CD14-positive monocyte (primary cell): ENCODE measurements at regions not wholly inside any gene's neighbourhood (a gene's known extent, or its start where the extent isn't known, plus 50 kb on each side); places are given as distances from the start of the nearest gene placed in this dataset.

Experiments
- DNase-seq, 3 donors: peaks; one replicate each; pipeline ENCODE4 v3.0.0-alpha.2; 2011 to 2022
- H2AFZ ChIP-seq: 2 replicates; pipeline ENCODE4 v1.6.0; 2012; ENCODE audit warnings: mild to moderate bottlenecking, low read depth, low read length, inconsistent platforms; ENCODE audit not compliant: insufficient read depth, poor library complexity, severe bottlenecking
- H3K27ac ChIP-seq, 2 donors: 1 replicate in 1 of 2; 2 replicates in 1 of 2; pipeline ENCODE4 v1.5.1; 2012 to 2013; ENCODE audit warnings: low read length in 2 of 2, control low read depth in 1 of 2, inconsistent platforms in 1 of 2, low read depth in 1 of 2, mild to moderate bottlenecking in 1 of 2
- H3K27me3 ChIP-seq, 2 donors: one replicate each; pipeline versions ENCODE4 v1.6.0 to v1.6.1; 2011 to 2013; ENCODE audit warnings: low read length in 2 of 2; ENCODE audit not compliant: control insufficient read depth in 2 of 2, insufficient read depth in 2 of 2
- H3K36me3 ChIP-seq, 2 donors: replicated peaks in 1 of 2; 1 replicate in 1 of 2; 2 replicates in 1 of 2; pipeline versions ENCODE4 v1.5.1 to v1.6.1; 2012 to 2013; ENCODE audit warnings: low read length in 2 of 2, control low read depth in 1 of 2, inconsistent platforms in 1 of 2, mild to moderate bottlenecking in 1 of 2; ENCODE audit not compliant: insufficient read depth in 2 of 2, control insufficient read depth in 1 of 2
- H3K4me1 ChIP-seq, 2 donors: 1 replicate in 1 of 2; 2 replicates in 1 of 2; pipeline versions ENCODE4 v1.5.1 to v1.6.1; 2012 to 2013; ENCODE audit warnings: low read length in 2 of 2, control low read depth in 1 of 2, inconsistent platforms in 1 of 2, mild to moderate bottlenecking in 1 of 2, moderate library complexity in 1 of 2; ENCODE audit not compliant: insufficient read depth in 2 of 2, control insufficient read depth in 1 of 2
- H3K4me2 ChIP-seq: replicated peaks from 2 replicates; pipeline ENCODE3; 2012; ENCODE audit warnings: low read length, moderate library complexity, mild to moderate bottlenecking; ENCODE audit not compliant: poor library complexity, severe bottlenecking; ENCODE audit errors: extremely low read depth
- H3K4me3 ChIP-seq, 3 experiments: fragments of 200-600 bp in 1 of 3; sonication (generic) in 1 of 3; replicated peaks in 1 of 3; 1 replicate in 2 of 3; 2 replicates in 1 of 3; pipeline ENCODE4 v1.5.1; 2011 to 2013; ENCODE audit warnings: low read length in 3 of 3, mild to moderate bottlenecking in 3 of 3, control low read depth in 2 of 3, low read depth in 2 of 3, inconsistent platforms in 1 of 3, moderate library complexity in 1 of 3
- H3K79me2 ChIP-seq: 2 replicates; pipeline ENCODE4 v1.6.0; 2012; ENCODE audit warnings: mild to moderate bottlenecking, control low read depth, inconsistent platforms, low read length, moderate library complexity; ENCODE audit not compliant: insufficient read depth
- H3K9ac ChIP-seq: 2 replicates; pipeline ENCODE4 v1.6.0; 2017; ENCODE audit warnings: low read length, mild to moderate bottlenecking; ENCODE audit not compliant: insufficient read depth, poor library complexity, severe bottlenecking
- H3K9me3 ChIP-seq, 2 donors: replicated peaks in 1 of 2; 1 replicate in 1 of 2; 2 replicates in 1 of 2; pipeline versions ENCODE4 v1.5.1 to v1.6.1; 2012 to 2013; ENCODE audit warnings: low read length in 2 of 2, control low read depth in 1 of 2; ENCODE audit not compliant: control insufficient read depth in 1 of 2, insufficient read depth in 1 of 2
- H4K20me1 ChIP-seq: 2 replicates; pipeline ENCODE4 v1.6.0; 2012; ENCODE audit warnings: mild to moderate bottlenecking, low read length, control low read depth, moderate library complexity; ENCODE audit not compliant: insufficient read depth
- H3K27ac Mint-ChIP-seq, 7 donors: one replicate each; pipeline ENCODE4 v1.8.0; 2020; ENCODE audit warnings: mild to moderate bottlenecking in 7 of 7, mixed read lengths in 7 of 7, moderate library complexity in 6 of 7, inconsistent platforms in 2 of 7
- H3K27me3 Mint-ChIP-seq, 3 donors: one replicate each; pipeline ENCODE4 v1.8.0; 2021 to 2022; ENCODE audit warnings: low read depth in 3 of 3, mild to moderate bottlenecking in 3 of 3, mixed read lengths in 3 of 3, moderate library complexity in 3 of 3, inconsistent platforms in 1 of 3
- H3K36me3 Mint-ChIP-seq, 2 donors: one replicate each; pipeline ENCODE4 v1.8.0; 2020; ENCODE audit warnings: mixed read lengths in 2 of 2, inconsistent platforms in 1 of 2, mild to moderate bottlenecking in 1 of 2
- H3K4me1 Mint-ChIP-seq: one replicate; pipeline ENCODE4 v1.8.0; 2020; ENCODE audit warnings: mild to moderate bottlenecking, mixed read lengths
- H3K4me3 Mint-ChIP-seq, 2 donors: one replicate each; pipeline ENCODE4 v1.8.0; 2020; ENCODE audit warnings: mild to moderate bottlenecking in 2 of 2, mixed read lengths in 2 of 2, moderate library complexity in 1 of 2
- H3K9me3 Mint-ChIP-seq, 7 donors: one replicate each; pipeline ENCODE4 v1.8.0; 2020 to 2022; ENCODE audit warnings: mixed read lengths in 7 of 7, mild to moderate bottlenecking in 6 of 7, moderate library complexity in 6 of 7, inconsistent platforms in 2 of 7
- CTCF ChIP-seq: fragments of 200-600 bp; IDR thresholded peaks from one replicate; pipeline ENCODE4 v1.8.0; 2022; ENCODE audit warnings: antibody characterized with exemption, mild to moderate bottlenecking
- whole genome bisulfite sequencing: methylation state at CpG from one replicate; pipeline ENCODE4 v1.1.5; 2013; ENCODE audit warnings: missing lambda C conversion rate; ENCODE audit not compliant: insufficient coverage; 5-methylcytosine and 5-hydroxymethylcytosine counted together
- intact Hi-C, 2 donors: fragments of 100-400 bp; cut with micrococcal nuclease; formaldehyde crosslinking; loops; one replicate each; pipeline versions ENCODE4 v1.15.0 to v1.15.1; 2023

- H3K27ac Mint-ChIP-seq: no peak overlapping the region
- H4K20me1 ChIP-seq: no peaks in the 10 kb centered on the region
- H3K27me3 ChIP-seq: no peaks in the 10 kb centered on the region
- H3K36me3 Mint-ChIP-seq: no peaks in the 10 kb centered on the region
- H3K9ac ChIP-seq: no peak overlapping the region
- no peak overlapping the region for H3K27ac ChIP-seq
- H3K27me3 Mint-ChIP-seq: no peaks in the 10 kb centered on the region
- H2AFZ ChIP-seq: no peak overlapping the region
- DNase-seq: no peak
- H3K4me3 ChIP-seq: no peak overlapping the region
- no peaks in the 10 kb centered on the region for H3K4me1 ChIP-seq
- no CpG with 5 or more reads among the region's 2 CpGs for WGBS
- no peaks in the 10 kb centered on the region for H3K36me3 ChIP-seq
- H3K9me3 ChIP-seq: peaks cover 0 to 5% of the 10 kb centered on the region in 2 donors
- no peak overlapping the region for H3K4me3 Mint-ChIP-seq
- H3K4me1 Mint-ChIP-seq: no peaks in the 10 kb centered on the region
- H3K79me2 ChIP-seq: no peaks in the 10 kb centered on the region
- no peak for TF ChIP-seq CTCF
- no peak overlapping the region for H3K4me2 ChIP-seq
- H3K9me3 Mint-ChIP-seq: peaks cover 0 to 11% (median 2%) of the 10 kb centered on the region in 7 donors
- intact Hi-C loops: no loop called here
Observed at GRCh38 chr4:123876671-123877101, 480.1 kb downstream of the SPRY1 start.

- no CpG with 5 or more reads among the region's 3 CpGs for WGBS
- H3K36me3 Mint-ChIP-seq: no peaks in the 10 kb centered on the region
- no peaks in the 10 kb centered on the region for H3K4me1 ChIP-seq
Observed at GRCh38 chr4:123877551-123877950, 481.0 kb downstream of the SPRY1 start.

More at GRCh38 chr4:123877551-123877950, 481.0 kb downstream of the SPRY1 start:
- Histone ChIP-seq H2AFZ (no peak overlapping the region), H4K20me1 (no peaks in the 10 kb centered on the region), H3K79me2 (no peaks in the 10 kb centered on the region), H3K4me2 (no peak overlapping the region), H3K36me3 (no peaks in the 10 kb centered on the region), H3K27ac (no peak overlapping the region), H3K9ac (no peak overlapping the region), H3K4me3 (no peak overlapping the region), H3K9me3 (peaks cover 0 to 5% of the 10 kb centered on the region in 2 donors), H3K27me3 (no peaks in the 10 kb centered on the region)
- no peaks in the 10 kb centered on the region for H3K4me1 Mint-ChIP-seq
- intact Hi-C loops: no loop called here
- H3K27ac Mint-ChIP-seq: no peak overlapping the region
- DNase-seq: no peak
- no peaks in the 10 kb centered on the region for H3K27me3 Mint-ChIP-seq
- H3K4me3 Mint-ChIP-seq: no peak overlapping the region
- peaks cover 0 to 11% (median 2%) of the 10 kb centered on the region in 7 donors for H3K9me3 Mint-ChIP-seq
- TF ChIP-seq CTCF: no peak
